Muscle of arm (tissue), 1 donor: ENCODE measurements at regions not wholly inside any gene's neighbourhood (a gene's known extent, or its start where the extent isn't known, plus 50 kb on each side); places are given as distances from the start of the nearest gene placed in this dataset.

Experiments
- DNase-seq: peaks from one replicate; pipeline ENCODE4 v3.0.0-alpha.2; 2013

DNA sequence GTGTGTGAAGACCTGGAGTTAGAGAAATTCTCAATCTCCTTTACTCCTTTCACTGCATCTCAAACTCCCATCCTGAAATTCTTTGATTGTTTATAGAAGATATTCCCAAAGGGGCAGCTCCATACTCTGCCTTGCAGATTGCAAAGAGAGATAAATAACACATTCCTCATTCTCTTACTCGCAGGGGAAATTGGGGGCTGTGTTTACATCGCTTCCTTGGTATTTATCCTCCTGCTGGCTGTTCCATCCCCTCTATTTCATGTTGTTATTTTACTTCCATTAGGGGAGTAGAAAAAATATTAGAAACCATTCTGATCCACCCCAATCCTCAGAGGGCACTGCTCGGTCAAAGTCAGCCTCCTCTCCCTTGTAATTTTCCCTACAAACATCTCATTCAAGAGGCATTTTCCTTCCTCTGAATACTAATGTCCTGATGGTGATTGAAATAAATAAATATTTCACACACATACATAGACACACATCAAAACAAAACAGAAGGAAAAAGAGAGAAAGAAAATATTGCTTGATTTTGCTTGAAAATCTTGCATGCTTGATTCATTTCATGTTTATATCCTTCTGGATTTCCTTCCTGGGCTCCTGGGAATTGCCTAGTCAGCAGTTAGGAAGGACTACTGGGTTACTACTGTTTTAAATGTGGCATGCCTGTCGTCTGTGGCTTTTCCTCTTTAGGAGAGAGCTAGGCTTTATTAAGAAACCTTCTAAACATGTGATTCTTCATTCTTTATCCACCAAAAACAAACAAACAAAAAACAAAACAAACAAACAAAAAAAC is 420.1 kb upstream of the PAPPA start:
- DNase-seq = no peak

DNA sequence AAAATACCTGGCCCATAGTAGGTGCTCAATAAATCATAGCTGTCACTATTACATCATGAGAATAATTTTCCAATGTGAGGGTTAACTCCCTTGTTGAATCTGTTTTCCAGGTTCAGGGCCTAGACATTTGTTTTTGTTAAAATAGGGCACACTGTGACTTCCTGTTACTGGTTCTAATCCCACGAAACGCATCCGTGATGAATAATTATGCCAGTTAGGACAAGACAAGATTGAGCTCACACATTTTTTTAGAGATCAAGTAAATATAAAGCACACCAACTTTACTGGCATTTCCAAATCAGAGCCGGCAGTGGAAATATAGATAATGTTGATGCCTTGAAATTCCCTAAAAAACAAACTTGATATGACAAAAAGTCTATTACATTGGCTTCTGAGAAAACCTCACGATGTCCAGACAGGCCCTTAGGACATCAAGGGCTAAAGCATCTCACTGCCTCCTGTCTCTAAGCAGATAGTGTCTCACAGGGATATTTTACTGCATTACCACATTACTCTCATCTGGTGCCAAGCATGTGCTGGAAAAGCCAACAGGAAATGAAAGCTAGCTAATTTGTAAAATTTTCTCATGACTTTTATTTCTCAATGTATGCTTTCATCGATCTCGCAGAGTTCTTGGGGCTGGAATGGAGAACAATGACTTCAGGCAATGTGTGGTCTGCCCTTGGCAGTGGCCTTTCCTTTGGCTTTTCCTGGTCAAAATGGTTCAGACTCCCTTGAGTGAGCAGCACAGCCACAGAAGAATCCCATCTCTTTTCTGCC is 414.3 kb upstream of the PAPPA start:
- DNase-seq = no peak

DNA sequence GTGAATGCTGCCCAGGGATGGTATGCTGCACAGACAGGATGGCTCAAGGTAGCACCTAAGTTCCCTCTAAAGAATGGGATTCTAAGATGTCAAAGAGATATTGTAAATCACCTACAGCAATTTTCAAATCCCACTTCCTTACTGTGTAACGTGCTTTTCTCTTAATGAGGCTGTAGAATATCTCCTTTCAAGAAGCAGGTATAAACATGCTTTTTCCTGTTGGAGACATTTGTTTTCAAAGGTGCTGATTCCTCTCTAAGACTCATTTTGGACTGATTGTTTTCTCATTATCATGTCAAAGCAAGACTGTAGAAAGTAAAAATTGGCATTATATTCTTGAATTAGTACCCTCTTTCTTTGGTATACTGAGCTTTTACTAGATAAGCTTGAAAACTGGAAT is 412.6 kb upstream of the PAPPA start:
- no peak for DNase-seq

DNA sequence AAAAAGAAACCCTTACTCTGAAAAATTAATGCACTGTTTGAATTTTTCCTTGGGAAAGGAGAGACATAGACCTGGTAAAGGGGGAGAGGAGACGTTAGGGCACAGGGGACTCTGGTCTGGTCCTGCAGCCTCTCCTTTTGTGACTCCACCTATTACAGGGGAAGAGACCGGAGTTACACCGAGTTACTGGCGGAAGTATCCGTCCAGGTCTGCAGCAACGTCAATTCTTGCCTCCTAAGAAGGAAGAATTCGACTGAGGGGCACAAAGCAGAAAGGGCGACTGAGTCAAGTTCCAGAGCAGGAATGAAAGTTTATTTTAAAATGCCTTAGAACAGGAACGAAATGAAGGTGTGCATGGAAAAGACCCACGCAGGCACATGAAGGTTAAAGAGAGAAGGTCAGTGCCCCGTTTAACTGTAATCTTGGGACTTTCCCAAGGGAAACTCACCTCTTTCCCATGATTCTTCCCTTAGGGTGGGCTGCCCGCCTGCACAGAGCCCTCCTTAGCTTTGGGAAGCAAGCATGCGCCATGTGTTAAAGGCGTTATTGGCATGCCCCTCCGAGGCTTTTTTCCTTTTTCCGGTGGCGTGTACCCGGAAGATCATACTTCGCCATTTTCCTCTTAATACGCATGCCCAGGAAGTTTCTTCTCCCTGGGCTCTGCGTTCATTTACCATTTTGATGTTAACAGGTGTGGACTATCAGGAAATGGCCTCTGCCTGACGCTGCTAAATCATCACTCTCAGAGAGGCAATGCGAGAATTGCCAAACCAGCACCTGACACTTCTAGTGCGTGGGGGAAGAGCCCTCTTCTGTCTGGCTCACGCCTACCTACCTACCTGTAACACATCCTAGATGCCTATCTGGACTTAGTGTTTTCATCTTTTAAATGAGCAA is 409.6 kb upstream of the PAPPA start:
- no peak for DNase-seq

DNA sequence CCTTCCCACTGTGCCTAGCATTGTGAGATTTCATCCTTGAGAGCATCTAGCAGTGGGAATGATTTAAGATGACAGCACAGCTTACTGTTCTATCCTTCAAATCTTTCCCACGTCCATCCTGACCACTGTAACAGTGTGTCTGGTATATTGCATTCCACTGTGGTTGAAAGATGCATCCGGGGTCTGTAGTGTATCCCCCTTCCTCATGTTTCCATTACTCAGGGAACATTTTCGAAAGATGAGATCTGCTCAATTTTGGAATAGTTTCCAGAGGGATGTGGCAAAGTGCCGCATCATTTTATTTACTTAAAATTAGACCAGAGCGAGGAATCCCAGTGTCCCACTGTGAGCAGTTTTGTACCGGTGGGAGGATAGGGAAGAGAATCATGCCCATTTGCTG is 407.1 kb upstream of the PAPPA start:
- no peak for DNase-seq

DNA sequence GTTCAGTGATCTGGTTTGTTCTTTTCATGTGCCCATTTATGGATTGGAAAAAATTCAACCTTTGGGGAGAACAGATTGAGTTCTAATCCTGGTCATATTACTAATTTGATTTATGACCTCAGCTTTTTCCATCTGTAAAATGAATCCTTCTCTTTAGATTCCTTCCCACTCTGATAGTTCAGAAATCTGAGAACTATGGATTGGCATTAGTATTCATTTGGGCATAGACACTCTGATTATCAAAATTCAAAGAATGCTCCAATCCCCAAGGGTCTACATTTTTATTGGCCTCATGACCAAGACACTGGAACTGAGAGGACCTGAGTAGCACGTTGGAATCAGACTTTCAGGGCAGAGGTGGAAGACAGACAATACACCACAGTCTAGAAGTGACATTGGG is 405.9 kb upstream of the PAPPA start:
- no peak for DNase-seq

DNA sequence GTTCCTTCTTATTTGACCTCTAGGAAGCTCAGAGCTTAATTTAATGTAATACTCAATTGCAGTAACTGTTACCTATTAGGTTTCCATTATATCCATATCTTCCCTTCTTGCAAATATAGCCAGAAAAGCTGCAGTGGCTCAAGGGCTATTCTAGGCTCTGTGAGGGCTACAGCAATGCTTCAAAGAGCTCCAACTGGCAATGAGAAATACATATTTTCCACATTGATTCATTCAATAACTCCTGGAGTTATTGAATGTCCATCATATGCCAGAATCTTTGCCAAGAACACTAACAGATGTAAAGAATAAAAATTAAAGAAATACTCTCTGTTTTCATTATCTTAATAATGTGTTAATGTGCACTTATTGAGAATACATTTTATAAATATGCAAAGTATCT is 396.9 kb upstream of the PAPPA start:
- no peak for DNase-seq

DNA sequence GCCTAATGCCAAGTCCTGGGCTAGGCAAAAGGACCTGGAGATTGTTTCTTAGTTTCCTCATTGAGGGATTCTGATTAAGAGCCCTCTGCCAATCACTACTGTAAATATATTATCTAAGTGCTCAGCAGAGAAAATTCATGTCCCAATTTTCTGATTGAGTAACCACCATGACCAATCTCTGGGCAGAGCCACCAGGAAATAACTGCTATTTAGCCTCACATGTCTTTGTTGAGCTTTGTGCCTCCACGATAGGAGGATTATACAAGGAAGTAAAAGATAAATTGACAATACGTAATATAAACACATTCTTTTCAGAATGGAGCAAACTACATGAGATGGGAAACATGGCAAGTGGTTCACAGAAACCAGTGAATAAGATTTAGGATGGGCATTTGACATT is 396.1 kb upstream of the PAPPA start:
- no peak for DNase-seq

DNA sequence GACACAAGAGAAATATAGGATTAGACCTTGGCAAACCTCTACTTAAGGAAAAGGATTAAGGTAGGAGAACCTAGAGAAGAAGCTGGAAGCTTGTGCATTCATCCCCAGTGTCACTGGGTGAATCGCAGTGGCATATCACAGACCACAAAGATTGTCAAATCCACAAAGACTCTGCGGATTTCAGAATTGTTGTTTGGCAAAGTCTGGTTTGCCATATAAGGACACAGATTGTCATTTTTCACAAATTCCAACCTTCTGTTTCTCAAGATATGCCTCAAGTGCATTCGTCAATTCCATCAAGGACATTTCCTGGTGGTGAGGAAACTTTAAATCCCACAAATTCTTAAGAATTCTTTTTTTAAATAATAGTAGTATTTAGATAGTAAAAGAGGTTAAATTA is 395.1 kb upstream of the PAPPA start:
- no peak for DNase-seq

DNA sequence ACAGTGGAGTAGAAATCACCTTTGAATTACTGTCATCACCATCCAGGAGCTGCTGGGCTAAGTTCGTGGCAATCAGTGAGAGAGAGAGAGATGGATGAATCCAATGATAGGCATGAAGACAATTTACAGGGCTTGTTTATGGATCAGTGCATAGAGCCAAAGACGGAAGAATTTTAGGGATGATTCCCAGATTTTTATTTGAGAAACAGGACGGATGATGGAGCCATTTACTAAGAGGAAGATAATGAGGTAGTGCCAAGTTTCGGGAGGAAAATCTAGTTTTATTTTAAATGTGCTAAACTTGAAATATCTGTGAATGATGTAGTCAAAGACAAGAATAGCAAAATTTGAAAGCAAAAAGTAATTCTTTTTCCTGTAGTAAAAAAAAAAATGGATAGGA is 394.2 kb upstream of the PAPPA start:
- DNase-seq = no peak

DNA sequence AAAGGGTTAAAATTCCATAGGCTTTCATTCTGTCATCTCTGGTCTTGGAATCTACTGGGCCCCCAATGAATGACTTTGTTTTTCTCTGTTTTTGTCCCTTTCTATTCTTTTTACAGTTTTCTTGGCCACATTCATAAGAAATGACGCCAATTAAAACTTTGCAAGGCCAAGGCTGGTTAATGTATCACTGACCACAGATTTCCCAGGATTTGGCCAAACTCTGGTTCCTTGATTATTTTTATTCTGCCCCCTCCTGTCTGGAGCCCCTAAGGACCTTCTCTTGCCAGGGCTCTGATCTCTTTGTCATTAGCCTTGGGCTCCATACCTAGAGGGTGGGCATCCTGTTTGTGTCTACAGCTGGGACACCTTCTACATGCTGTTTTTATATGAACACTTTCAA is 388.9 kb upstream of the PAPPA start:
- peak; percentile 16 for DNase-seq

DNA sequence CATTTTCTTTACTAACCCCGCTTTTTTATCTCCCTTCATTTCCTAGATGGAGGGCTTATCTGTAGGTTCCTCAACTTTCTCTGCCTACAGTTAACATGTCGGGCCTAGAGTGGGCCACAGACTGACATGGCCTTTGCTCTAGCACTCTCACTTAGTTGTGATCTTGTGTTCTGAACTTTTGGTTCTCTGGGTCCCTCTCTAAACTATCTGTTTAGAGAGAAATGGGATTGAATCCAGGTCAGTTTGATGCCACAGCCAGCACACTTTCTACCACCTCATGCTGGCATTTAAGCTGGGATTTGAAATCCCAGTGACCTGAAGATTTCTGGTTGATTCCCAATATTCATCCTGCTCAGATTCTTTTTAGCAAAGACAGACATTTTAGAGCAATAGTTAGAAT is 388.5 kb upstream of the PAPPA start:
- no peak for DNase-seq

DNA sequence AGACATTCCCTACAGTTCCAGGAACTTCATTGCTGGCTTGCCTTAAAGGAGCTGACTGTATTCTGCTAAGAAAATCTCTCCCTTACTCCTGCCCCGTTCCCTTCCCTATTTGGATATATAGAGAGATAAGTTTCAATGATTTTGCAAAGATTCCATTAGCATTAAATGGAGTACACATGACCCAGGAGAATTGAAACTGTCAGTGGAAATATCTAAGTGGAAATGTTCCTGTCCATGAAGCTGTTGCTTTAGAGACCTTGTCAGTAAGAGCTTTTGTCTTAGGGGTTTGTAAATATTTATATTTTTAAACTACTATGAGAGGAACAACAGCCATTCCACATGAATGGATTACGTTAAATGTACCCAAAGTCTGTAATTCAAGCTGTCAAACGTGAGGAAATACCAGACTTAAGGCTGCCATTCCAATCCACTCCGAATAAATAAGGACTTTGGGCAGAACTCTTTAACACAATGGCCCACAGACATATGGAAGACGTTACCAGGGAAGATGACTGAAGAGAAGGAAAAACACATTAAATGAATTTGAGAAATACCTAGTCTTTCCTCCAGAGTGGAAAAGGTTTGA is 387.1 kb upstream of the PAPPA start:
- DNase-seq = no peak

DNA sequence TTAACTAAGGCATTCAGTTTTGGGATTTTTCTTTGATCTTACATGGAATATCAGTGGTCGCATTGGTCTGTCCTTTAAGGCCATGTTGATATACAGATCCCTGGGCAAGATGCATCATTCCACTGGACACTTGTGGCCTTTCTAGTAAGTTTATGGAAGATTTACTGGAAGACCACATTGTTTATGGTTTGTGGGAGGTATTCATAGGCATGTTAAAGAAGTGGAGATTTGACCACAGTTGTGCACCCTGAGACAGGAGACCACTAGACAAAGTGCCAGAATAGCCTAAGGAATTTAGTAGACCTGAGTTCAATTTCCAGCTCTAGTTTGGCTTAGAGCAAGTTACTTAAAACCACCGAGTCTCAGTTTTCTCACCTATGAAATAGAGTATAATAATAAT is 383.1 kb upstream of the PAPPA start:
- no peak for DNase-seq

DNA sequence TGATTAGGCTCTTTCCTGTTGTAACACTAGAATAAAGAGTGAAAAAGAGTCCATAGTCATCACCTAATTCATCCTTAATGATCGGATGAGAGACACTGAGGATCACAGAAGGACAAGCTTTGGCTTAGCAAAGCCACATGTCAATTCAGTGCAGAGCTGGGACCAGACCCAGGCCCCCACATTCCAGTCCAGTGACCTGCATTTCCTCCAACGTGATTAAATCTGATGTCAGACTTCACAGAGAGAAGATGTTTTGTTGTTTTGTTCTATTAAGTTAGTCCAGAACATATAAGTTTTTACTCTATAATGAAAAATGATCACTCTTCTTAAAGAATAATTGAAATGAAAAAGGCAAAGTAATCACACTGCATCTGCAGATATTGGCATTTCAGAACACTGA is 377.9 kb upstream of the PAPPA start:
- DNase-seq = peak; percentile 25

DNA sequence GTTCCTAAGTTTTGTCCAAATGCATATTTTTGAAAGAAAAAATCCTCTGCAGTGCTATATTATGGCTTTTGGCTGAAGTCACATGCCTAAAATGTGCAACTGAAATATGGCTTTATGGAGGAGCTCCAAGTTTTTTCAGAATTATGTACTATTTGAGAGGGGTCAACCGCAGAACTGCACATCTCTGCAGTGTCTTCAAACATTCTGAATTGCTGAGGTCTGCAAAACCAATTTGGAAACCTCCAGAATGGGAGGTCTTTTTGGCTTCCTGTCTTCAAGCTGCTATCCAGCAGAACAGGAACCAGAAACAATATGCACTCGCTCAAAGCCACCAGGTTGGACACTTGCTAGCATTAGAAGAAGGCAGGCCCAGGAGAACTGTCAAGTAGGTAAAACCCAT is 376.0 kb upstream of the PAPPA start:
- peak; percentile 76 for DNase-seq

DNA sequence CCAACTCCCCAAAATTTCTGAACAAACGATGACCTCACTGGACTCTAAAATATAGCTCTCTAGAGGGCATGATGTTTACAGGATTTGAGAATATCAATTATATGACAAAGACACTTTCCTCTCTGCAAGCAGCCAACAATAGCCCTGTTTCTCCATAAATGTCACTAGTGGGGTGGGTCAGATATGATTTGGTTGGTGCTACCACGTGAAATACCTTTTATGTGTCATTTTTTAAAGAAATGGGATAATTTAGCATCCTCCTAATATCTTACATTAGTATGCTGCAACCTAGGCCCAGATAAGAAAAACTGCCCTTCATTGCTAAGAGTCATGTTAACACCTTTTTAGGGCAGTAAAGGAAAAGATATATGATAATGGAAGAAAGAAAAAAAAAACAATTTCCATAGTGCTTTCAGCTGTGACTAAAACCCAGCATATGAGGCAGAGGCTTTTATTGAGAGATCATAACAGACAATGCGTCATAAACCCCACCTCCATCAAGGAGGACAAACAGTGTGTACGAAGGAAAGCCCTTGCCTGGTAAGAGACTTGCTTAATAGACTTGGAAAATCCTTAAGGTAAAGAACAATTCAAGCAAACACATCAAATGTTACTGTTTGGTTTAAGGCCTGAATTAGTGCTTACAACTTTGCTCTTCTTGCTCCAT is 372.4 kb upstream of the PAPPA start:
- no peak for DNase-seq

DNA sequence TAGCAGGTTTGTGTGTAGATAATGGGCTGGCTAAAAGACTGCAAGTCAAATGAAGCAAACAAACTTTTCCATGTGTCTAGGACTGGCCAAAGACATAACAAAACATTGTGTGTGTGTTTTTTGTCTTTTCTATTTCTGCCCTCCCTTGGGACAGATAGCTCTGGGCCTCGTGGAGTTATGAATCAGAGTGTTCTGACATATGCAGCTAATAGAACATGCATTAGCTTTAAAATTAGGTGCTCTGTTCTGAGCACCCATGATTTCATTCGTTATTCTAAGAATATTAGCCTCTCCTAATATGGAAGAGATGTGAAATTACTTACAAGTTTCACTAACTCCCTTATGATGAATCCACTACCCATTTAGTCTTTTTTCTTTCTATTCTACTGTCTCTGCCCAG is 367.3 kb upstream of the PAPPA start:
- DNase-seq = peak; percentile 38

DNA sequence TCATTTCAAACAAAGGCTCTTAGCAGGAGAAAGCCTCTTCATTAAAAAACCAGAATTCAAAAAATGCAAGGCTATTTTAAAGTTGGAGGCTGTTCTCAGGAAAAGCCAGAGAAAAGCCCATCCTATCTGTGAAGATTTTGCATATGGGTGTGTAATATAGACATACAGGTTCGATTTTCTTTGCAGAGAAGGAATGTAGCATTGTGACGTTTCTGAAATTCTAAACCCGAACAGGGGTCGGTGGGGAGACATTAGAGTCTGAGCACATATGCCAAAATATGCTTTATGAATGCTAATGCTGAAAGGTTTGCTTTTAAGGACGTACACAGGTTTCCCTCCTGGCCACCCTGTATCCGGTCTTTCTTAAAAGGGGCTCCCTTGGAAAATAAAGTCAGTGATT is 363.1 kb upstream of the PAPPA start:
- no peak for DNase-seq

DNA sequence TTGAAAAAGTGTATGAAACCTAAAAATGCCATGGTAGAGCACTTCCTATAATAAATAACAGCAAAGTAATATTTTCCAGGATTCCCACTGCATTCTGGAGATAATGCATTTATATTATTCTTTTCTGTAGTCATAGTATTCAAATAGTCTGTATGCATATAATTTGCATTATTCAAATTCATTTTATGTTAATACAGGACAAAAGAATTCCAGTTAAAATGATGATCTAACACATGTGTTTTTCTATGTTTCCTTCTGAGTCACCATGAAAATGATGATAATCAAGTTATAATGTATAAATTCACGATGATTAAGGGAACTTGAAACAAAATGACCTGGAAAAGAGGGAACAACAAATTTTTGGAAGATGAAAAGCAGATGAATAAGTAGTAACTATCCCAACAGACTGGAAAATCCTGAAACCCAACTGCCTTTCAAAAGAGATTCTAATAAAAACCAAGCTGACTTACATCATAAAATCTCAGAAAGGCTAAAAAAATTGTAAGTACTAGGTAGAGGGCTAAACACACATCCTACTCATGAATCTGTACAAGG is 358.6 kb upstream of the PAPPA start:
- no peak for DNase-seq

DNA sequence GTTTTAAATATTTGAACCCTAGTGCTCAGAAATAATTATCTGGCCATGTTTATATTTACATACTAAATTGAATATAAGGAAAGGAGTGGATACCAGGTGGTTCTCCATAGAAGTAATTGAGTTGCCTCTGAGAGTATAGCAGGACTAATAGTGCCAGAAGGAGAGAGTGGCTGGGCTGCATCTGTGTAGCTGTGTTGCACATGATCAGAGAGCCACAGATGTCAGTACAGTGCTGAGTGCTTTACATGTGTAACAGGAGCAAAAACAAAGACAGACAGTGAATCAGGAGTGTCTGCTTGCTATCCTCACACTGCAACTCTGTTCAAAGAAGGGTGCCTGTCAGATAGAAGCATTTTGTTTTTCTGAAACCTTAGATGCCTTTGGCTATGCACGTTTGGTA is 353.9 kb upstream of the PAPPA start:
- no peak for DNase-seq
